ENCODE measurements at regions not wholly inside any gene's neighbourhood (a gene's known extent, or its start where the extent isn't known, plus 50 kb on each side); places are given as distances from the start of the nearest gene placed in this dataset.

DNA sequence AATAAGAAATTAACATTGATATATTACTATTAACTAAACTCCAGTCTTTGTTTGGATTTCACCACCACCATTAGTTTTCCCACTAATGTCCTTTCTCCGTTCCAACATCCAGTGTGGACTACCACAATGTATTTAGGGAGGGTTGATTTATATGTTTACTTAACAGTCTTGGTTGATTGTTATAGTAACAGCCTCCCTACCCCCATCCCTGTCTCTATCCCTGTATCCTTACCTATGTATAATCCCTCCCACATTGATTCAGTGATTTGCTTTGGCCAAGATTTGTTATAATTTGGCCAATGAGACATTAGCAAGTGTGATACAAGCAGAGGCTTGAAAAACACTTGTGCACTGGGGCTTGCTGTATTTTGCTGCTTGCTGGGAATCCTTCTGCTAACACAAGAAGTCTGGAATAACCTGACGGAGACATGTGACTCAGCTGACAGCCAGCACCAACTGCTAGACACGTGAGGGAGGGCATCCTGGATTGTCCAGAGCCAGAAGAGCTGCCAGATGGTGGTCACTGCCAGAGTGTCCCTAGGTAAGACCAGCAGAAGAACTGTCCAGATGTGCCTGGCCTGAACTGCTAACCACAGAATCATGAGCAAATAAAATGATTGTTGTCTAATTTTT is 51.2 kb upstream of the TCF7 start:
- DNase-seq: no peak

DNA sequence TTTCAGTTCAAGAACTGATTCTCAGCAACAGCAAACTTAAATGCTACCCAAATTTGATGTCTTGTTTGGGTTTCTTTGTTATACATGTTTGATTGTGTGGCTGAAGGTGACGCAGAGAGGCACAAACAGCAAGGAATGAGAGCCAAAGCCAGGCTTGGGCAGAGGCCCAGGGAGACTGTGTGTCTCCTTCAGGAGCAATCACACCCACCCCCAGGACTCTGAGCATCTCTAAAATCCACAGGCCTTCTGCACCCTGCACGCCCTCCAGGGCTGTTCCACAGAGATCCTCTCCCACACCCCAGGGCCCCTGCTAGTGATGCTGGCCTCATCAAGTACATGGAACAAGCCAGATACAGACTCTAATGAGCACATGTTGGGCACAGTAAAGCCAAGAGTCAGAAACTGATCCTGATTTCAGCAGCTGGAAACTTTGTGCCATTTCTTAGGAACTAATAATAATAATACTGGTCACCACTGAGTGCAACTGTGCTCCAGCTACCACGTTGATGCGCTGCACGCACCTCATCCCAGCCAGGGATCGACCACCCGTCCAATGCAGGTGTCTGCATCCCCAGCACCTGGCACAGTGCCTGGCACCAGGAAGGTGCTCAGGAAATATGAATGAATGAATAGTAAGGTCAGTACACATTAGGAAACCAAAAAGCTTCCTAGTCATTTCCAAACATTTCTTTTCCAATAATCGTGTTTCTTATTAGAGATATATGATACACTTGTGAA is 54.6 kb upstream of the TCF7 start:
- DNase-seq: peak in 4 of 56 donors; percentile 12 to 18 (median 14)

DNA sequence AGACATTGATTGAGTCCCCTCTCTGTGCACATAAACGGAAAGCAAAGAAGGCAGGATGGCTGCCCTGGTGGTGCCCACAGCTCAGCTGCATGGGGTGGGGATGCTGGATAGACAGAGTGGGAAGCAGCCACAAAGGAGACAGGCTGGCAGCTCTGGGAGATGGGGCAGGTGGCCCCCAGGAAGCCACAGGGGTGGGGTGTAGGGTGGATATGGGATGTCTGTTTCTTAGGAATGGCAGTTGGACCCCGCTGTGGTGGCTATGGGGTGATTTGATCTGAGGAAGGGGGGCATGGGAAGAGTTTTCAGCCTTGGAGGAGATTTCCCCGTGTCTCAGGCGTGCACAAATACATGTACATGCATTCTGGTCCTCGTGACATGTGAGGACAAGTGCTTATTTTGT is 50.2 kb upstream of the VDAC1 start:
- DNase-seq: no peak
